Ishikawa (cell line): ENCODE measurements at regions not wholly inside any gene's neighbourhood (a gene's known extent, or its start where the extent isn't known, plus 50 kb on each side); places are given as distances from the start of the nearest gene placed in this dataset.

Experiments used
- CEBPB ChIP-seq: IDR thresholded peaks from 2 replicates; pipeline ENCODE4 v1.6.1; 2012
- CREB1 ChIP-seq: IDR thresholded peaks from 2 replicates; pipeline ENCODE4 v1.6.1; 2012; ENCODE audit warnings: low read depth
- EGR1 ChIP-seq: IDR thresholded peaks from 2 replicates; pipeline ENCODE4 v1.6.1; 2012
- EP300 ChIP-seq: IDR thresholded peaks from 2 replicates; pipeline ENCODE4 v1.6.1; 2012; ENCODE audit warnings: borderline replicate concordance
- NFIC ChIP-seq: IDR thresholded peaks from 2 replicates; pipeline ENCODE4 v1.6.1; 2012
- RAD21 ChIP-seq: IDR thresholded peaks from 2 replicates; pipeline ENCODE4 v1.6.1; 2012; ENCODE audit warnings: low read depth
- TAF1 ChIP-seq: IDR thresholded peaks from 2 replicates; pipeline ENCODE4 v1.6.1; 2012; ENCODE audit warnings: low read depth, mild to moderate bottlenecking
- TCF12 ChIP-seq: IDR thresholded peaks from 2 replicates; pipeline ENCODE4 v1.6.1; 2012; ENCODE audit warnings: low read depth
- TF ChIP-seq, protein P1 (sequence below): IDR thresholded peaks from 2 replicates; pipeline ENCODE4 v1.6.1; 2012; ENCODE audit warnings: low read depth, mild to moderate bottlenecking

DNA sequence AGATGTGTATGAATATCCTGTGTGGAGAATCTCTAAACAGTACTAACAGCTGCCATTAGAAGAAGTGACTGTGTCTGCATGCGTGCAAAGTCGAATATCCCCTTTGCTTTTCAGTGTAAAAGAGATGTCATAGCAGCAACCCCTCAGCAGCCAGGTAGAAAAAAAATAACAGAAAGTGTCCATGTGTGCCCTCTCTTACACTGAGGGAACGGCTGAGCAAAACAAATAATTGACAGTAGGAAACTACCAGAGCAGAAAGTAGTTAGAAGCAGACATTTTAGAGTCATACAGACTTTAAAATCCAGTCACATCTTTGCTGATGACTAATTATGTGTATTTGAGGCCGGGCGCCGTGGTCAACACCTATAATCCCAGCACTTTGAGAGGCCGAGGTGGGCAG is 370.8 kb downstream of the GPM6A start:
- TF ChIP-seq TCF12, result no peak
- TF ChIP-seq NFIC, result no peak
- no peak for TF ChIP-seq TAF1
- no peak for TF ChIP-seq CREB1
- no peak for TF ChIP-seq EGR1
- no peak for TF ChIP-seq RAD21
- TF ChIP-seq EP300, result no peak
- no peak for TF ChIP-seq CEBPB
- TF ChIP-seq, protein P1, sequence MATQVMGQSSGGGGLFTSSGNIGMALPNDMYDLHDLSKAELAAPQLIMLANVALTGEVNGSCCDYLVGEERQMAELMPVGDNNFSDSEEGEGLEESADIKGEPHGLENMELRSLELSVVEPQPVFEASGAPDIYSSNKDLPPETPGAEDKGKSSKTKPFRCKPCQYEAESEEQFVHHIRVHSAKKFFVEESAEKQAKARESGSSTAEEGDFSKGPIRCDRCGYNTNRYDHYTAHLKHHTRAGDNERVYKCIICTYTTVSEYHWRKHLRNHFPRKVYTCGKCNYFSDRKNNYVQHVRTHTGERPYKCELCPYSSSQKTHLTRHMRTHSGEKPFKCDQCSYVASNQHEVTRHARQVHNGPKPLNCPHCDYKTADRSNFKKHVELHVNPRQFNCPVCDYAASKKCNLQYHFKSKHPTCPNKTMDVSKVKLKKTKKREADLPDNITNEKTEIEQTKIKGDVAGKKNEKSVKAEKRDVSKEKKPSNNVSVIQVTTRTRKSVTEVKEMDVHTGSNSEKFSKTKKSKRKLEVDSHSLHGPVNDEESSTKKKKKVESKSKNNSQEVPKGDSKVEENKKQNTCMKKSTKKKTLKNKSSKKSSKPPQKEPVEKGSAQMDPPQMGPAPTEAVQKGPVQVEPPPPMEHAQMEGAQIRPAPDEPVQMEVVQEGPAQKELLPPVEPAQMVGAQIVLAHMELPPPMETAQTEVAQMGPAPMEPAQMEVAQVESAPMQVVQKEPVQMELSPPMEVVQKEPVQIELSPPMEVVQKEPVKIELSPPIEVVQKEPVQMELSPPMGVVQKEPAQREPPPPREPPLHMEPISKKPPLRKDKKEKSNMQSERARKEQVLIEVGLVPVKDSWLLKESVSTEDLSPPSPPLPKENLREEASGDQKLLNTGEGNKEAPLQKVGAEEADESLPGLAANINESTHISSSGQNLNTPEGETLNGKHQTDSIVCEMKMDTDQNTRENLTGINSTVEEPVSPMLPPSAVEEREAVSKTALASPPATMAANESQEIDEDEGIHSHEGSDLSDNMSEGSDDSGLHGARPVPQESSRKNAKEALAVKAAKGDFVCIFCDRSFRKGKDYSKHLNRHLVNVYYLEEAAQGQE, result no peak
